Progenitor cell of endocrine pancreas (in vitro differentiated cells): ENCODE measurements at regions not wholly inside any gene's neighbourhood (a gene's known extent, or its start where the extent isn't known, plus 50 kb on each side); places are given as distances from the start of the nearest gene placed in this dataset.

ENCODE experiments used
- DNase-seq: peaks from one replicate; pipeline ENCODE4 v3.0.0; 2021; ENCODE audit warnings: low spot score; ENCODE audit not compliant: unreplicated experiment
- H3K27ac Mint-ChIP-seq: 2 replicates; pipeline ENCODE4 v1.8.0; 2021; ENCODE audit warnings: mild to moderate bottlenecking, moderate library complexity, mixed read lengths
- H3K27me3 Mint-ChIP-seq: 2 replicates; pipeline ENCODE4 v1.8.0; 2021; ENCODE audit warnings: mixed read lengths
- H3K36me3 Mint-ChIP-seq: 2 replicates; pipeline ENCODE4 v1.8.0; 2022; ENCODE audit warnings: mixed read lengths; ENCODE audit not compliant: insufficient read depth
- H3K4me1 Mint-ChIP-seq: 2 replicates; pipeline ENCODE4 v1.8.0; 2021; ENCODE audit warnings: low read depth, mixed read lengths
- H3K4me3 Mint-ChIP-seq: 2 replicates; pipeline ENCODE4 v1.8.0; 2021; ENCODE audit warnings: low read depth, mild to moderate bottlenecking, moderate library complexity, mixed read lengths
- H3K9me3 Mint-ChIP-seq: 2 replicates; pipeline ENCODE4 v1.8.0; 2021; ENCODE audit warnings: low read depth, mixed read lengths
- CTCF ChIP-seq: fragments of 200-600 bp; sonication (generic); IDR thresholded peaks from one replicate; pipeline ENCODE4 v1.5.0; 2021; ENCODE audit warnings: antibody characterized with exemption, mild to moderate bottlenecking; ENCODE audit not compliant: unreplicated experiment

GRCh38 chr20:4375881-4376280, 126.8 kb upstream of the ADRA1D start:
- H3K4me1 Mint-ChIP-seq, result no peaks in the 10 kb centered on the region
- H3K27ac Mint-ChIP-seq, result no peak overlapping the region
- no peak overlapping the region for H3K4me3 Mint-ChIP-seq
- H3K9me3 Mint-ChIP-seq, result no peaks in the 10 kb centered on the region
- H3K27me3 Mint-ChIP-seq, result no peaks in the 10 kb centered on the region
- no peak for TF ChIP-seq CTCF
- H3K36me3 Mint-ChIP-seq, result no peaks in the 10 kb centered on the region
- DNase-seq, result no peak

- no peak for TF ChIP-seq CTCF
- no peak overlapping the region for H3K4me3 Mint-ChIP-seq
- no peaks in the 10 kb centered on the region for H3K36me3 Mint-ChIP-seq
- no peak for DNase-seq
- H3K27ac Mint-ChIP-seq, result no peak overlapping the region
- peaks cover 3% of the 10 kb centered on the region for H3K9me3 Mint-ChIP-seq
- no peaks in the 10 kb centered on the region for H3K27me3 Mint-ChIP-seq
- H3K4me1 Mint-ChIP-seq, result no peaks in the 10 kb centered on the region
These were observed 124.4 kb upstream of the ADRA1D start for GRCh38 chr20:4373454-4373853.

- no peak for TF ChIP-seq CTCF
- H3K36me3 Mint-ChIP-seq, result no peaks in the 10 kb centered on the region
- H3K4me3 Mint-ChIP-seq, result no peak overlapping the region
- no peak for DNase-seq
- H3K4me1 Mint-ChIP-seq, result no peaks in the 10 kb centered on the region
- H3K27ac Mint-ChIP-seq, result no peak overlapping the region
- H3K9me3 Mint-ChIP-seq, result peaks cover 3% of the 10 kb centered on the region
- H3K27me3 Mint-ChIP-seq, result no peaks in the 10 kb centered on the region
These were observed 122.7 kb upstream of the ADRA1D start for GRCh38 chr20:4371623-4372251.

- no peak for TF ChIP-seq CTCF
- H3K4me1 Mint-ChIP-seq, result no peaks in the 10 kb centered on the region
- no peaks in the 10 kb centered on the region for H3K36me3 Mint-ChIP-seq
- no peak overlapping the region for H3K4me3 Mint-ChIP-seq
- no peak overlapping the region for H3K27ac Mint-ChIP-seq
- no peaks in the 10 kb centered on the region for H3K27me3 Mint-ChIP-seq
- H3K9me3 Mint-ChIP-seq, result peaks cover 8% of the 10 kb centered on the region
- no peak for DNase-seq
These were observed 121.8 kb upstream of the ADRA1D start for GRCh38 chr20:4370851-4371250.

GRCh38 chr20:4369798-4370124, 120.7 kb upstream of the ADRA1D start:
- Mint-ChIP-seq H3K9me3 (peaks cover 10% of the 10 kb centered on the region), H3K4me1 (no peaks in the 10 kb centered on the region), H3K36me3 (no peaks in the 10 kb centered on the region), H3K27me3 (no peaks in the 10 kb centered on the region), H3K27ac (no peak overlapping the region), H3K4me3 (no peak overlapping the region)
- DNase-seq, result no peak
- TF ChIP-seq CTCF, result no peak
